ENCODE measurements at regions not wholly inside any gene's neighbourhood (a gene's known extent, or its start where the extent isn't known, plus 50 kb on each side); places are given as distances from the start of the nearest gene placed in this dataset.

DNA sequence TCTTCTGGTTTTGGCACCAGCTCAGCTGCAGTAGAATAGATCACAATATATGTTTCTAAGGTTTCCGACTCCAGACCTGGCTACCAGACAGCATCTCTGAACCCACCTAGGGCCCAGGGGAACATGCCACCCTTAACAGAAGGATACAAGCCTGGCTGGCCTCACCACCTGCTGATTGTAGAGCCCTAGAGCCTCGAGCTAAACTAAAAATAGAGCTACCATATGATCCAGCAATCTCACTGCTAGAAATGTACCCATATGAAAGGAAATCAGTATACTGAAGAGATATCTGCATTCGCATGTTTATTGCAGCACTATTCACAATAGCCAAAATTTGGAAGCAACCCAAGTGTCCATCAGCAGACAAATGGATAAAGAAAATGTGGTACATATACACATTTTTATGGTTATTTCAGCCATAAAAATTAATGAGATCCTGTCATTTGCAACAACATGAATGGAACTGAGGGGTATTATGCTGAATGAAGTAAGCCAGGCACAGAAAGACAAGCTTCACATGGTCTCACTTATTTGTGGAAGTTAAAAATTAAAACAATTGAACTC lies 242.4 kb upstream of the SLC39A10 start:
- ATAC-seq (no peak), DNase-seq (ENCODE audit: low spot score) (no peak)

- no peak for DNase-seq (ENCODE audit: low spot score)
Observed at GRCh38 chr2:195413944-195414343, 243.1 kb upstream of the SLC39A10 start.

DNA sequence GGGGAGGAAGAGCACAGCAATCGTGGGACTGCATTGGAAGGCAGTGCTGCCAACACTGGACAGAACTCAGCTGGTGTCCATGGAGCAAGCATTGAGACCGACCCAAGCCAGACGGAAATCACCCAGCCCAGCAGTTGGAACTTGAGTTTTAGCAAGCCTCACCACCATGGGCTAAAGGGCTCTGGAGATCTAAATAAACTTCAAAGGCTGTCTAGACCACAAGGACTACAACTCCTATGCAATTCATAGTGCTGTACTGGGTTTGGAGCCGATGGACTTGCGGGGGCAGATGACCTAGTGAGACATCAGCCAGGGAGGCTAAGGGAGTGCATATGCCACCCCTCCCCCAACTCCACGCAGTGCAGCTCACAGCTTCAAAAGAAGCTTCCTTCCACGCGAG lies 243.6 kb upstream of the SLC39A10 start:
- no peak for ATAC-seq
- DNase-seq (ENCODE audit: low spot score), result no peak

More at GRCh38 chr2:195413944-195414343, 243.1 kb upstream of the SLC39A10 start:
- ATAC-seq, result no peak

DNA sequence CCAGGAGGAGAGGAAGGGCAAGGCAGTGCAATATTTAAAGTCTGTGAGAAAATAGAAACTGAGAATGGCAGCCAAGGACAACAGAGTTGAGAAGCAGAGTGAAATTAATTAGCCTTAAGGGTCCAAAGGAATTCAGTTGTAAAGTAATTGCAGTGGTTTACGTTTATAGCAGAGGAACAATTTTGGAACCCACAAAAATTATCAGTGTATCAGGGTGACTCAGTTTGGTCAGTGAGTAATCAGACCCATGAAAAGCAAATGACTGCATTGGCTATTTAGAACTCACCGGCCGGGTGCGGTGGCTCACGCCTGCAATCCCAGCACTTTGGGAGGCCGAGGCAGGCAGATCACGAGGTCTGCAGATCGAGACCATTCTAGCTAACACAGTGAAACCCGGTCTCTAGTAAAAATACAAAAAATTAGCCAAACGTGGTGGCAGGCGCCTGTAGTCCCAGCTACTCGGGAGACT lies 245.8 kb upstream of the SLC39A10 start:
- DNase-seq (ENCODE audit: low spot score), result no peak
- no peak for ATAC-seq

DNA sequence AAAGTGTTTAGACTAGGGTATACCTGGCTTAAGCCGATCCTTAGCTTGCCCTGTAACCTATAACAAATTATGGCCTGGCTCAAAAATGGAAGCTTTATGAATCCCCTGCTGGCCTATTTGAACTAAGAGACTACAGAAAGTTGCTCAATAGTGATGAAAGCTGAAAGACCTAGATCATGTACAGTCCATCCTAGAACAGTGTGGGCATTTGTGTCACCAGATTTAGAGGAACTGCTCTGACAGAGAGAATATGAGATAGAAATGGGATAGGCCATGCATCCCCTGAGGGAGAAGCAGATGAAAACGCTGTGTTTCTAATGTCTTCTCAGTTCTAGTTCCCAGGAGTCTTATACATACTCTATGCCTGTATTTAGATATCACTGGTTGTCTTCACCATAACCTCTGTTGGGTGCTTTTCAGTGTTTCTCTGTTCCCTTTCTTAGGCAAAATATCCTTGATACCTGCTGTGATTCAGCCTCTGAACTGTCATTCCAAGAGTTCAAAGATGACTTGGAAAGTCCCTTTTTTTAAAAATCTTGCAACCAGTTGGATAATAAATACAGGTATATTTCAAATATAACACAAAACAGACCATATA lies 246.9 kb upstream of the SLC39A10 start:
- no peak for DNase-seq (ENCODE audit: low spot score)
- ATAC-seq, result no peak

DNA sequence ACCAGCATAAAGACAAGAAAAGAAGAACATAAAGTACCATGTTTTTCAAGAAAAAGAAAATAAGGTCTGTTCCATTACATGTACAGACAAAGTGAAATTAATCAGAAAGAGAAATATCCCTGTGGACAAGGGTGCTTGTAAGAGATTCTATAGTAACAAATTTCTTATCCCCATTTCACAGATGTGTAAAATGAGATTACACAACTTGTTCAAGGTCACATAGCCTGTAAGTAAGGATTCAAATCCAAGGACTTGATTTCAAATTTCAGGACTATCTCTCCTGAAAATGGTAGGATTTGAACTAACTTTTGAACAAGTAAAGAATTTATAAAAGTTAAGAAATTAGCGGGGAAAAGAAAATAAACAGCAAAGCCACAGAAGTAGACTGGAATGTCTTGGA lies 248.2 kb upstream of the SLC39A10 start:
- ATAC-seq (no peak), DNase-seq (ENCODE audit: low spot score) (no peak)

GRCh38 chr2:195408196-195408595 lies 248.8 kb upstream of the SLC39A10 start:
- ATAC-seq (no peak), DNase-seq (ENCODE audit: low spot score) (no peak)

- ATAC-seq (no peak), DNase-seq (ENCODE audit: low spot score) (no peak)
Observed at GRCh38 chr2:195407783-195408182, 249.2 kb upstream of the SLC39A10 start.

- ATAC-seq (peak; percentile 58), DNase-seq (ENCODE audit: low spot score) (no peak)
Observed at GRCh38 chr2:195406886-195407603, 250.0 kb upstream of the SLC39A10 start.

DNA sequence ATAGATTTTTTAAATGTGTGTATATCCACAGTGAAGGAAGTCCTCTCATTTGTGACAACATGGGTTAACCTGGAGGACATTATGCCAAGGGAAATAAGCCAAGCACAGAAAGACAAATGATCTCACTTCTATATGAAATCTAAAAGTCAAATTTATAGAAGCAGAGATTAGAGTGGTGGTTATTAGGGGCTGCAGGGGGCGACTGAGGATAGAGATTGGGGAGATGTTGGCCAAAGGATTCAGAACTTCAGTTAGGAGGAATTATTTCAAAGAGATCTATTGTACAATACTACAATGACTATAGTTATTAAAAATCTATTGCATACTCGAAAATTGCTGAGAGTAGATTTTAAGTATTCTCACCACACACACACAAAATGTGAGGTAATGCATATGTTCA lies 252.4 kb upstream of the SLC39A10 start:
- DNase-seq (ENCODE audit: low spot score), result no peak

GRCh38 chr2:195396479-195396878 lies 260.5 kb upstream of the SLC39A10 start:
- ATAC-seq, result no peak
- no peak for DNase-seq (ENCODE audit: low spot score)

More for the DNA sequence above, 252.4 kb upstream of the SLC39A10 start:
- no peak for ATAC-seq

- no peak for DNase-seq (ENCODE audit: low spot score)
- no peak for ATAC-seq
Observed at GRCh38 chr2:195395362-195395761, 261.7 kb upstream of the SLC39A10 start.

GRCh38 chr2:195392446-195393336 lies 264.3 kb upstream of the SLC39A10 start:
- ATAC-seq (no peak), DNase-seq (ENCODE audit: low spot score) (no peak)

DNA sequence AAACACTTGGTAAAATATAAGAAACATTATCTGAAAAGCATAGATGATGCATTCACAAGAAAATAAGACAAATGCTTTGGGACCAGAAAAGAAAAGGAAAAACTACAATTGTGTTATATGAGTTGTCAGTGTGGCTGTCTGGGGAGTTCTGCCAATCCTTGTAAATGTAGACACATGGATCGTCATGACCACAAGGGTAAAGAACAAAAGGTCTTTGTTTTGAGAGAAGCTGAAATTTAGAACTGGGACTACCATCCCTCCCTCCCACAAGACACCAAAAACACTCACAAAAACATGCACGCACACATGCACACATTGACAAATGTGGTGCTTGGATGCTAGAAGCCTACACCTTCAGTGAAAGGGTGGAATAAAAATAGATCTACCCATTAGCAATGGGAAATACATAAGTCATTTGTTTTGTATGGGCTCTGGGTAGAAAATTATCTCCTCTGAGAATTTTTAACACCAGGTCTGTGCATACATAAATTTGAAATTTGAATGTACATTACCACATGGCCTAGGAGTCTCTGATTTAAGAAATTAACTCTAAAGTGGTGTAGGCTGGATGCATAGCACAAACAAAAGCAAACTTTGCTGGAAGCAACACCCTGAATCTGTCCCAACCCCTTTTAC lies 266.2 kb upstream of the SLC39A10 start:
- DNase-seq (ENCODE audit: low spot score), result no peak
- no peak for ATAC-seq

GRCh38 chr2:195388028-195388427 lies 269.0 kb upstream of the SLC39A10 start:
- ATAC-seq (no peak), DNase-seq (ENCODE audit: low spot score) (no peak)

GRCh38 chr2:195382186-195382585 lies 274.8 kb upstream of the SLC39A10 start:
- ATAC-seq, result no peak

GRCh38 chr2:195370167-195370943 lies 286.7 kb upstream of the SLC39A10 start:
- DNase-seq (ENCODE audit: low spot score), result no peak
- no peak for ATAC-seq

More at GRCh38 chr2:195382186-195382585, 274.8 kb upstream of the SLC39A10 start:
- no peak for DNase-seq (ENCODE audit: low spot score)

GRCh38 chr2:195369218-195369587 lies 287.8 kb upstream of the SLC39A10 start:
- ATAC-seq (no peak), DNase-seq (ENCODE audit: low spot score) (no peak)

DNA sequence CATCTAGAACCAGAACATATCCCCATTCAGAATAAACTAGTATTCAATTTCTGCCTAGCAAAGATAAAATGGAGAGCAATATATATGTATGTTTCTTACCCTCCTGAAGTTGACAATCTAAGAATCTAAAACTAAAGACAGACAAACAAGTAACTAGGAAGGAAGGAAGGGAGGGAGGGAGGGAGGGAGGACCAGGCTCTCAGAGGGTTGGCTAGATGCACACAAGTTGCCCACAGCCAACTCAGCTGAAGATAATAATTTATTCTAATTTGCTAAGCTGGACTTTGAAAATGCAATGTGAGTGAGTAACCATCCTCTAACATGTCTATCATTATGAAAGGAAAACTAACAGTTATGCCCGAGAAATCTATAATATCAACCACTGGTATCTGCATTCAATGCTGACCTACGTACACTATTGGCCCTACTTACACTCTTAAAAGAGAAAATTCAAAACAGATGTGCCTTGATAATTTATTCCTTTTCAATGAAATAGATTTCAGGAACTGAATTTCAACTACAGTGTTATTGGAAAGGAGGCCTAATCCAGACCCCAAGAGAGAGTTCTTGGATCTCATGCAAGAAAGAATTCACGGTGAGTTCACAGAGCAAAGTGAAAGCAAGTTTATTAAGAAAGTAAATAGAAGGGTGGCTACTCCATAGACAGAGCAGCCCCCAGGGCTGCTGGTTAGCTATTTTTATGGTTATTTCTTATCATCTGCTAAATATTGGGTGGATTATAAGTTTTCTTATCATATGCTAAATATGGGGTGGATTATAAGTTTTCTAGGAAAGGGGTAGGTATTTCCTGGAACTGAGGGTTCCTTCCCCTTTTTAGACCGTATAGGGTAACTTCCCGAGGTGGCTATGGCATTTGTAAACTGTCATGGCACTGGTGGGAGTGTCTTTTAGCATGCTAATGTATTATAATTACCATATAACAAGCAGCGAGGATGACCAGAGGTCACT lies 288.5 kb upstream of the SLC39A10 start:
- DNase-seq (ENCODE audit: low spot score) (no peak), ATAC-seq (no peak)
